HG02798 (cell line): ENCODE measurements at regions not wholly inside any gene's neighbourhood (a gene's known extent, or its start where the extent isn't known, plus 50 kb on each side); places are given as distances from the start of the nearest gene placed in this dataset.

Experiments
- ATAC-seq: cut with Tn5 transposase; IDR thresholded peaks from one replicate; pipeline ENCODE4 v1.9.1; 2021; ENCODE audit warnings: mild to moderate bottlenecking; ENCODE audit not compliant: unreplicated experiment, poor library complexity

- ATAC-seq, result no peak
Observed at GRCh38 chr4:108567831-108568230, 52.5 kb upstream of the RPL34 start.

DNA sequence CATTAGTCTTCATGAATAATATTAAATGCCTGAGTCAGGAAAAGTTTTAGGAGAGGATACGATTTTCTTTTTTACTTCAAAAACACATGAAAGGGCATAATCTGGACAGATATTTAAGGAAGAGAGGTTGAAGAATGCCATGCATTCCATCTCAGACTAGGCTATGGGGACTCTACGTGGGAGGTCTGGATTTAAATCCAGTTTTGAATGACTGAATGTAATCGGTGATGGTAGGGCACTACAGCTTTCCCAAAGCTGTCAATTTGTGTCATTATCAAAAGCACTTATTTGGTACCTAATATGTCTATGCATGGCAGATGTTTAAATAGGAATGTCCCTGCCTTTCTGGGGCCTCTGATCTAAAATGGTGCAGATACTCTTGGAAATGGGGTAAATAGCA, 59.3 kb upstream of the RPL34 start:
- no peak for ATAC-seq

- ATAC-seq, result no peak
Observed at GRCh38 chr4:108560616-108561015, 59.8 kb upstream of the RPL34 start.

DNA sequence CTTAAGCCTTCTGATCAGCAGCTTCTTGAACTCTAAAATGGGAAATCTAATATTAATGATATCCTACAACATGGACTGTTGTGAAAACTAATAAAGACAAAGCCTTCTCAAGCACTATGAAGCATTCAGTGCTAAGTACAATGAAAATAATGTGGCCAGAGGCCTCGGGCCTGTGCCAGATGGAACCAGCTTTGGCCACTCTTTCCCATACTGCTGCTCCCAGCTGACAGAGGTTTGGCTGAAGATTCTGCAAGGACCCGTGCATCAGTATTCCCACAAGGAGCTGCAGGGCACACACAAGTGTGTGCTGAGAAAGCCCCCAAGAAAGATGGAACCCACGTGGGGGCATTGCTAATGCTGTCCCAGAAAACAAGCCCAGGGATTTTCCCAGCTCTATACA, 60.5 kb upstream of the RPL34 start:
- no peak for ATAC-seq

DNA sequence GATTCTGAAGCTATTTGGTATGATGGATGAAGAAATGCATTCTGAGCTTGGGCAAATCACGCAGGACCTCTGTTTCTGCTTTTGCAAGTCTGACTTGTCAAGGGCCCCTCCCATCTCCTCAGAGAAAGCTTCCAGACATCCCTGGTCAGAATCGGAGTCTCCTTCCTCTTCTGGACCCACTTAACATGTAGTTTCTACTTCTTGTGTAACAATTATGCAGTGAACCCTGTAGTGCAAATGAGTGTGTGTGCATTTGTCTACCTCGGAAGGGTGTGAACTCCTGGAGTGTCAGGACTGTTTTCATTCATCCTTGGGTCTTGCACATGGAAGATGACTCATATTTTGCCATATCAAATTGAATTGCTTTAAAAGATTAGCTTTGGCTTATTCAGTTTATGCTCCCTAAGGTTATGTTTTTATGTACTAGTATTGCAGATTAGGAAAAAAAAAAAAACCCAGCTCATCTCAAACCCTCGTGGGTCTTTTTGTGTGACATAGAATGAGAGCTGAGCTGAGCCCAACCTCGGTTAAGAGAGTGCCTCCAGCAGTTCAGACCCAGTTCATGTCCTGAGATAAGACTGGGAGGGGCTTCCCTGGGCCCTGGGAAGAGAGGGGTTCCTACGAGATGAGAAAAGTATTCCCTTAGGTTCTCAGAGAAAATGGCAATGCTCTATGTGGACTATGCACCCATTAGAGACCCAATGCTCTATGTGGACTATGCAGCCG, 61.1 kb upstream of the RPL34 start:
- no peak for ATAC-seq

DNA sequence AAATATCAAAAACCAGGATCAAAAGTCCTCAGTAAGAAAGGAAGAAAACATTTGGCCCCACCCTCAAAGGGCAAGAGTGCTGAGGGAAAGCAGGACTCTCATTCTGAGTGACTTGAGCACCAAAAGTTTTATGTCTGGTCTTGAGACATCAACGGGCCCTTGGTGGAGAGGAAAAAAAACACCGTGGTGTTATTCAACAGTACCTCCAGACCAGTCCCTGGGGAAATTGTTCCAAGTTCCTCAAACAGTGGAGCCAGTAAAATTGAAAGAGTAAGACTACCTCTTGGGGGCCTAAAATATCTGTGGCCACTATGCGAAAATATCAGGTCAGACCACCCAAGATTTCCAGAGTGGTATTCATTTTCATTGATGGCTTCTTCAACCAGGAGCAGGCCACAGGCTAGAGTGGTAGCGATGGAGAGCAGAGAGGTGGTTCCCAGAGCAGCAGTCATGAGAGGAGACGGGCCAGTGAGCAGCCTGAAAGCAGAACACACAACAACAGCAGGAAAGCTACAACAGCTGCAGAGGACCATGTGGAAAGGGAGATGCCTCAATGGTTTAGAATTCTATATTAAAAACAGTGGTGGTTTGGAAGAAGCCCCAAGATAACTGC, 63.7 kb upstream of the RPL34 start:
- peak; percentile 64 for ATAC-seq

DNA sequence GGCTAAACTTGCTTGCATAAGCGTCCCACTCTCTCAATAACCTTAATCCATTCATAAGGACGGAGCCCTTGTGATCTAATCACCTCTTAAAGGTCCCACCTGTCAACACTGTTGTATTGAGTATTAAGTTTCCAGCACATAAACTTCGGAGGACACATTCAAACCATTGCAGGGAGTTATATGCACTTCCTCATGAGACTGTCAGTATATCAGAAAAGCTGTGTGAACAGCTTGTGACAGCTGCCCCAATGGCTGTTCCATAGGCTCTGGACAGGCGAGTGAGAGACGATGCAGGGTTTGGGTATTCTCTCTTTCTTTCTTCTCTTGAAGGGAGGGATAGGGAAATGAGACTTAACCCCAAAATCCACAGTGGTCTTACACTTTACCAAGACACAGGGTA, 64.2 kb upstream of the RPL34 start:
- ATAC-seq, result no peak

- ATAC-seq, result no peak
Observed at GRCh38 chr4:108555701-108556100, 64.7 kb upstream of the RPL34 start.

- ATAC-seq, result no peak
Observed at GRCh38 chr4:108547682-108548081, 72.7 kb upstream of the RPL34 start.

DNA sequence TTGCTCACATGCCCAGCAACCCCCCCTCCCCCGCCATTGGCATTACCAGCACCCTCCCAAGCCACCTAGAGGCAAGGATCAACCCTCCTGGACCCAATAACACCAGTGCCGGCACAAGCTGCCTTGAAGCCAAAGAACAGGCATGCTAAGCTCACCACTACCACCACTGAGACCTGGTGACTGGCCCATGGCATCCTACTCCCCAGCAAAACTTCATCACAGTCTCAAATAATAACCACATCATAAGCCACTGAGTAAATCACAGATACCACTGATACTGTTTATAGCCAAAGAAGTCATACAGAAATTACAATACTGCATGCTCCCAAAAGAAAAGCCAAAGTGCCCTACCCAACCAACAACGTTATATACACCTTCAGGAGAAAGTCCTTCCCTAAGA, 73.6 kb upstream of the RPL34 start:
- ATAC-seq, result no peak

GRCh38 chr4:108544481-108544880, 75.9 kb upstream of the RPL34 start:
- ATAC-seq, result no peak

DNA sequence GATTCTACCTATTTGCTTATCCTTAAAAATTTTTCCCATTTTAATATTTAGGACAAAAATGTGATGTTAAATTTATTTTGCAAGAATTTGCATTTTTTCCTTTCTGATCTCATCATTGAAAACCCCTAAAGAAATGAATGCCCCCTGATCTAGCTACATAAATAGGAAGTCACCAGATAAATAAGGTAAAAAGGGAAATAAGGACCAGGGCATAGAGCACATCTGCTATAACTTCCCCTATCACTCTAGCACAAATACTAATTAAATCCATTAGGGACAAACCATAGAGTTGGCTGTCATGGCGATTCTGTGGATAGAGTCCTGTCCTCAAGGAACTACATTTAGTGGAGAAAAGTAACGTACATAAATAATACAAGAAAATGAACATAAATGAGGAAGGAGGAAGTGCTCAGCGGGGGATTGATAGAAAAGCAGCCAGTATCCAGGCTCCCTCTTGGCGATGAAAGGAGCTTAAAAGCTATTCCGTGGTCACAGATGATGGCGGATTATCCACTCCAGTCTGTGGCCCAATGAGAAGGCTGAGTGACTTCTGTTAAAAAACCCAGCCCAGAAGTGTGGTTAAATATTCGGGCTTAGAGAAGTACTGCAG, 76.9 kb upstream of the RPL34 start:
- no peak for ATAC-seq

- ATAC-seq, result no peak
Observed at GRCh38 chr4:108540536-108540935, 79.8 kb upstream of the RPL34 start.

DNA sequence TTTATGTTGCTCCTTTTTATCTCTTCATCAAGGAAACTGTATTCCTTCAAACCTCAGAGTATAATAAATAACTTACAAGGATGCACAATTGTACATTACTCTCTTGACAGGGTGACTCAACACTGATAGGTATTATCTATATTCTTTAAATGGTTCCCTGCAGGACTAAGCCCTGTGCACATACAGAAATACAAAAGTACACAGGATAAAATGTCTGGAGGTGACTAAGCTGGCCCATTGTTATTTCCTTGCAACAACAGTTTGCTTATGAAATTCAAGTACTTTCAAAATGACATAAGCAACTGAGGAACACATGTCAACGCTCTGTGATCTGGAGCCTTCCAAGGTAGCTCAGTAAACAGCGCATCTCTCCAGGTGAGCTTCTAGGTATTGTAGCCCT, 83.8 kb upstream of the RPL34 start:
- ATAC-seq, result no peak

DNA sequence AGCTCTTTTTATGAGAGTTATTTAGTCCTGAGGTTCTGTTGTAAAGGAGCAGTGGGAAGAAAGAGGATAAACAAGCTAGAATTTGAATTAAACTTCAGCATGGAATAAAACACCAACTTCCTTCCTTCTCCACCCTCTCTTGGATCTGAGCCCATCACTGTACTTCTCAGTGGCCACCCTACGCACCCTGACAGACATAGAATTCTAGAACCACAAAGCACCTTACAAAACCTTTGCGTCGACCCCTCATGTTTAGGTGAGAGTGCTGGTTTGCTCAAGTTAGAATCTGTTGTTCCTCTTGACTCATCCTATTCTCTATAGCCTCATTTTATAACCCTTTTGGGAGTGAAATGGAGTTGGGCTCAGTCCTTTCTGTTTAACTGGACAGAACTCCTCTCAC, 84.6 kb upstream of the RPL34 start:
- no peak for ATAC-seq

- no peak for ATAC-seq
Observed at GRCh38 chr4:108533876-108534275, 86.5 kb upstream of the RPL34 start.

- no peak for ATAC-seq
Observed at GRCh38 chr4:108533245-108533844, 87.0 kb upstream of the RPL34 start.

- no peak for ATAC-seq
Observed at GRCh38 chr4:108532738-108533137, 87.6 kb upstream of the RPL34 start.

GRCh38 chr4:108532187-108532586, 88.2 kb upstream of the RPL34 start:
- ATAC-seq, result no peak

- no peak for ATAC-seq
Observed at GRCh38 chr4:108531461-108531860, 88.9 kb upstream of the RPL34 start.
